ENCODE measurements at regions not wholly inside any gene's neighbourhood (a gene's known extent, or its start where the extent isn't known, plus 50 kb on each side); places are given as distances from the start of the nearest gene placed in this dataset.
"Not testable (repeated sequence)": the region's sequence is repeated elsewhere in the genome, so short reads cannot be mapped to it uniquely, and the experiment has no call there.

DNA sequence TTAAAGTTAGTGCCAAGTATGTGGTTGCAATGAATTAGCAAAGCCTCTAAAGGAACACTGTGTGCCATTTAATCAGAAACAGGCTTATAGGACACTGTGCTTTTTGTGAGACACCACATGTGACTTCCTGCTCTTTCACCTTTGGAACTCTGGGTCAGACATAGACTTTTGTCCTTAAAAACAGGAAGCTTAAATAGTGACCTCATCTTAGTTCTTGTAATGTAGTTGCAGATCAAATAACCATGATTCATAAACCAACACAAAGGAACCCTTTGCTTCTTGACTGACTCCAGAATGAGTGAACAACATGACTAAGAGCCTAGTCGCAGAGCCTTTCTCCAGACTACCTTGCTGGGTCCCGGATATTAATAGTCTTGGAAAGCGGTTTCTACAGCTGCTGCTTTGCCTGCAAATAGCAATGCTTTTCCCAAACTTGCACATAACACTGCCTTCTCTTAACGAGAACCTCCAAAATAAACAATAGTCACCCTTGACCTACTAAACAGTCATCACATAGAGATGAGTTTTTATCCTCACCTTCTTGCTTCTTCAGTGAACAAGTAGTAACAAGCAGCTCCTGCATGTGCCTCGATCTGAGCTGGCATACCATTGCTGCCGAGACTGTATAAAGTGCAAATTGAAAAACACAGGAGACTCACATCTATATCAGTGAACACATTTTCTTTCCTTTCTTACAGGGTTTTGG, 1947.0 kb downstream of the FOXD4L5 start:
- H3K4me3 ChIP-seq (ENCODE audit: extremely low read depth in 1 of 4, insufficient read depth in 2 of 4, low read depth in 3 of 4, low read length in 4 of 4); H4K5ac ChIP-seq (ENCODE audit: insufficient read length, low read depth, low read length); H3K23me2 ChIP-seq (ENCODE audit: low read depth, low read length); H3K9ac ChIP-seq (replicated peaks in 1 of 4; ENCODE audit: extremely low read depth in 1 of 4, low read depth in 3 of 4, low read length in 3 of 4); H2BK120ac ChIP-seq (replicated peaks; ENCODE audit: low read depth, low read length); H3K79me2 ChIP-seq (ENCODE audit: control insufficient read depth in 1 of 2, insufficient read depth in 2 of 2, low read length in 2 of 2); H3K4me1 ChIP-seq (replicated peaks in 1 of 4; ENCODE audit: control insufficient read depth in 3 of 4, insufficient read depth in 4 of 4, low read length in 3 of 4); H2BK15ac ChIP-seq (ENCODE audit: low read length); H3K36me3 ChIP-seq (ENCODE audit: control insufficient read depth in 2 of 4, insufficient read depth in 4 of 4, low read length in 3 of 4); H3K14ac ChIP-seq (ENCODE audit: insufficient read length); H3K27ac ChIP-seq (ENCODE audit: low read depth, low read length); H2BK5ac ChIP-seq (ENCODE audit: low read depth, low read length); H3K27me3 ChIP-seq (replicated peaks in 1 of 4; ENCODE audit: control insufficient read depth in 3 of 4, extremely low read depth in 1 of 4, insufficient read depth in 3 of 4, low read length in 3 of 4); H2AK5ac ChIP-seq (ENCODE audit: low read depth, low read length); H2AFZ ChIP-seq (ENCODE audit: low read length); POLR2A ChIA-PET (ENCODE audit: partially characterized antibody); FAIRE-seq; H4K8ac ChIP-seq (ENCODE audit: extremely low read depth, insufficient read depth, low read length); H3K4me2 ChIP-seq (ENCODE audit: insufficient read depth in 1 of 2, low read depth in 2 of 2, low read length in 2 of 2); H3K9me3 ChIP-seq (ENCODE audit: insufficient read depth in 2 of 2, low read depth in 1 of 2, low read length in 1 of 2); DNase-seq (ENCODE audit: low read depth in 1 of 2, low spot score in 2 of 2); H3K18ac ChIP-seq (ENCODE audit: extremely low read depth, low read length); H2BK12ac ChIP-seq (ENCODE audit: low read depth, low read length); H2BK20ac ChIP-seq (ENCODE audit: low read length); H3K4ac ChIP-seq (replicated peaks; ENCODE audit: insufficient read length, low read depth, low read length); H4K91ac ChIP-seq (replicated peaks; ENCODE audit: insufficient read length, low read length); H4K20me1 ChIP-seq (replicated peaks in 1 of 2; ENCODE audit: control insufficient read depth in 1 of 2, insufficient read depth in 2 of 2, low read length in 2 of 2); H3K23ac ChIP-seq (ENCODE audit: insufficient read length); H3K56ac ChIP-seq (replicated peaks; ENCODE audit: insufficient read length, low read depth, low read length); CTCF ChIA-PET (ENCODE audit: partially characterized antibody); H3K79me1 ChIP-seq (ENCODE audit: low read depth, low read length): not testable (repeated sequence)
- 87% methylated on average over 5 of the region's 6 CpGs; no CpG with 5 or more reads in 1 of the 2 experiments for WGBS, 2 experiments (ENCODE audit: extremely low coverage in 1 of 2, insufficient coverage in 1 of 2, insufficient read length in 1 of 2, insufficient replicate concordance in 2 of 2, low coverage in 1 of 2, low lambda C conversion rate in 2 of 2, missing lambda C conversion rate in 1 of 2)

Data from H1 (cell line).